Endothelial cell of umbilical vein (primary cell): ENCODE measurements at regions not wholly inside any gene's neighbourhood (a gene's known extent, or its start where the extent isn't known, plus 50 kb on each side); places are given as distances from the start of the nearest gene placed in this dataset.

Experiments
- BruUV-seq: library from RNA; stranded (reverse); fragments of 400-500 nt; replicated peaks from 2 replicates; lab custom pipeline; 2021; lab: Mats Ljungman, UMichigan
- CTCF ChIA-PET: fragments of 300-600, 350-600 bp; sonication (Branson Sonifier 250); formaldehyde crosslinking; loops from one replicate; lab custom pipeline; 2021; ENCODE audit warnings: antibody characterized with exemption, inconsistent platforms; lab: Charles Lee
- POLR2A ChIA-PET: fragments of 300-600, 350-600 bp; sonication (Branson Sonifier 250); formaldehyde crosslinking; loops from one replicate; lab custom pipeline; 2021; ENCODE audit warnings: antibody characterized with exemption, inconsistent platforms; lab: Charles Lee
- DNase-seq: peaks from one replicate; pipeline ENCODE4 v3.0.0-alpha.2; 2011; ENCODE audit warnings: low read depth, low spot score
- FAIRE-seq: peaks from 2 replicates; lab custom pipeline; 2011; peaks lifted over from hg19 to GRCh38; lab: Jason Lieb, UNC
- H2AFZ ChIP-seq: 2 replicates; pipeline ENCODE4 v1.6.0; 2012; ENCODE audit warnings: low read depth, low read length, control low read depth, inconsistent platforms
- H3K27ac ChIP-seq: 2 replicates; pipeline ENCODE4 v1.5.1; 2011; ENCODE audit warnings: low read depth, mild to moderate bottlenecking, control low read depth, low read length, moderate library complexity; ENCODE audit not compliant: insufficient read depth
- H3K27me3 ChIP-seq, 2 experiments: 2 replicates each; pipeline versions ENCODE4 v1.6.0 to v1.6.1; 2011; ENCODE audit warnings: low read length in 2 of 2, mixed read lengths in 1 of 2; ENCODE audit not compliant: control insufficient read depth in 2 of 2, insufficient read depth in 2 of 2
- H3K36me3 ChIP-seq, 2 experiments: 2 replicates in 1 of 2; 3 replicates in 1 of 2; pipeline ENCODE4 v1.5.1; 2011; ENCODE audit warnings: low read length in 2 of 2, mild to moderate bottlenecking in 1 of 2, moderate library complexity in 1 of 2; ENCODE audit not compliant: control insufficient read depth in 2 of 2, insufficient read depth in 2 of 2; ENCODE audit errors: extremely low read depth in 1 of 2
- H3K4me1 ChIP-seq: 3 replicates; pipeline ENCODE4 v1.5.1; 2011; ENCODE audit warnings: mild to moderate bottlenecking, low read length; ENCODE audit not compliant: control insufficient read depth, insufficient read depth; ENCODE audit errors: extremely low read depth
- H3K4me2 ChIP-seq: 2 replicates; pipeline ENCODE4 v1.6.1; 2011; ENCODE audit warnings: low read length, control low read depth, mixed read lengths; ENCODE audit not compliant: insufficient read depth
- H3K4me3 ChIP-seq, 3 experiments: fragments of 200-600 bp in 1 of 3; sonication (generic), shearing (Covaris generic) in 1 of 3; replicated peaks in 1 of 3; 2 replicates each; pipeline ENCODE4 v1.5.1; 2011 to 2016; ENCODE audit warnings: control low read depth in 3 of 3, low read length in 3 of 3, mild to moderate bottlenecking in 2 of 3, inconsistent platforms in 1 of 3, low read depth in 1 of 3, moderate library complexity in 1 of 3; ENCODE audit not compliant: insufficient read depth in 1 of 3
- H3K79me2 ChIP-seq: 2 replicates; pipeline ENCODE4 v1.6.0; 2012; ENCODE audit warnings: low read length, inconsistent platforms; ENCODE audit not compliant: control insufficient read depth, insufficient read depth
- H3K9ac ChIP-seq: replicated peaks from 2 replicates; pipeline ENCODE3; 2011; ENCODE audit warnings: low read length, control low read depth; ENCODE audit not compliant: insufficient read depth; ENCODE audit errors: extremely low read depth
- H3K9me1 ChIP-seq: replicated peaks from 3 replicates; pipeline ENCODE4 v1.6.0; 2011; ENCODE audit warnings: mild to moderate bottlenecking, low read length; ENCODE audit not compliant: control insufficient read depth, insufficient read depth; ENCODE audit errors: extremely low read depth
- H3K9me3 ChIP-seq: replicated peaks from 2 replicates; pipeline ENCODE4 v1.5.1; 2012; ENCODE audit warnings: low read length, inconsistent platforms; ENCODE audit not compliant: control insufficient read depth, insufficient read depth
- H4K20me1 ChIP-seq: replicated peaks from 2 replicates; pipeline ENCODE3; 2011; ENCODE audit warnings: mild to moderate bottlenecking, low read length; ENCODE audit not compliant: control insufficient read depth, insufficient read depth; ENCODE audit errors: extremely low read depth
- EZH2 ChIP-seq: IDR thresholded peaks from 2 replicates; pipeline ENCODE4 v1.6.1; 2012; ENCODE audit warnings: borderline replicate concordance, low read depth, mild to moderate bottlenecking, moderate library complexity, low read length, inconsistent platforms; ENCODE audit not compliant: severe bottlenecking
- FOS ChIP-seq: IDR thresholded peaks from 2 replicates; pipeline ENCODE4 v1.6.1; 2011; ENCODE audit warnings: mild to moderate bottlenecking, low read length, moderate library complexity, borderline replicate concordance; ENCODE audit not compliant: insufficient read depth
- GATA2 ChIP-seq: IDR thresholded peaks from 2 replicates; pipeline ENCODE4 v1.7.0; 2011; ENCODE audit warnings: low read depth, mild to moderate bottlenecking, moderate library complexity, mixed read lengths, low read length; ENCODE audit not compliant: insufficient read length, insufficient read depth
- JUN ChIP-seq: IDR thresholded peaks from 2 replicates; pipeline ENCODE4 v1.6.1; 2011; ENCODE audit warnings: borderline replicate concordance, low read depth; ENCODE audit not compliant: insufficient read length, insufficient read depth
- MYC ChIP-seq: IDR thresholded peaks from one replicate; pipeline ENCODE4 v1.6.1; 2011; ENCODE audit warnings: mild to moderate bottlenecking, low read depth, low read length
- POLR2A ChIP-seq: IDR thresholded peaks from 2 replicates; pipeline ENCODE4 v1.6.1; 2012; ENCODE audit warnings: low read depth, mild to moderate bottlenecking, control low read depth, low read length
- POLR2AphosphoS5 ChIP-seq: IDR thresholded peaks from 2 replicates; pipeline ENCODE4 v1.6.1; 2012; ENCODE audit warnings: low read depth, mild to moderate bottlenecking, control low read depth, low read length, moderate library complexity; ENCODE audit not compliant: insufficient read depth
- dilution Hi-C: fragments of 300-500 bp; cut with MboI; formaldehyde crosslinking; loops from one replicate; pipeline ENCODE4 v1.15.0; 2019; ENCODE audit warnings: low sequenced_read_pairs; ENCODE audit not compliant: extremely low pct_ligation_motif_present
- intact Hi-C: fragments of 100-400 bp; cut with micrococcal nuclease; formaldehyde crosslinking; loops from one replicate; pipeline ENCODE4 v1.10.0; 2022
- TF ChIP-seq, protein P1 (sequence below): IDR thresholded peaks from 2 replicates; pipeline ENCODE4 v1.6.1; 2011; ENCODE audit not compliant: insufficient read depth, insufficient read length
- TF ChIP-seq, protein P2 (sequence below), 2 donors: IDR thresholded peaks; 1 replicate in 1 of 2; 2 replicates in 1 of 2; pipeline ENCODE4 v1.5.1; 2011; ENCODE audit warnings: low read length in 2 of 2, mild to moderate bottlenecking in 2 of 2, moderate library complexity in 2 of 2, control low read depth in 1 of 2, inconsistent platforms in 1 of 2, low read depth in 1 of 2; ENCODE audit not compliant: insufficient read depth in 1 of 2; ENCODE audit errors: extremely low read depth in 1 of 2

DNA sequence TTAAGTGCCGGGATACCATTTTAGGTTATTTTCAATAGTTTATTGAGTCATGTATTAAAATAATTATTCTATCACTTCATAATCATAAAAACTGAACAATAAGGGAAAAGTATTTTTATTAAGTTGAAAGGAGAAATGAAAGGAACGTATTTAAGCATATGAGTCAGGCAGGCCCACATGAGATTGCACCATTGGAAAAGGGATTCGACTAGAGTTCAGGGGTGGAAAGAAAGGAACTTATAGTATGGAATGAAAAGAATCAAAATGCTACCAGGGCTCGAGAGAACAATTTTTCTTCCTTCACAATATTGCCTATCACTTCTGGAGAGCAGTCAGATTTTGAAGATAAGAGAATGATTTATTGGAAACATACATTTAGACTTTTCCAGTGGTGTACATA, 516.5 kb upstream of the NETO1 start:
- intact Hi-C loops, result no loop called here
- DNase-seq (no peak), FAIRE-seq (no peak)
- H2AFZ ChIP-seq, result no peak overlapping the region
- no peak overlapping the region for H3K27ac ChIP-seq
- H3K9me3 ChIP-seq, result no peaks in the 10 kb centered on the region
- TF ChIP-seq POLR2AphosphoS5, result no peak
- CTCF ChIA-PET, result no interaction called here
- H3K4me2 ChIP-seq, result no peak overlapping the region
- dilution Hi-C loops, result no loop called here
- H3K79me2 ChIP-seq, result no peaks in the 10 kb centered on the region
- H3K9me1 ChIP-seq, result no peaks in the 10 kb centered on the region
- POLR2A ChIA-PET, result no interaction called here
- no peaks in the 10 kb centered on the region for H3K4me1 ChIP-seq
- H3K36me3 ChIP-seq, result no peaks in the 10 kb centered on the region
- no peak overlapping the region for H3K4me3 ChIP-seq
- no peaks in the 10 kb centered on the region for H3K27me3 ChIP-seq
- H4K20me1 ChIP-seq, result no peaks in the 10 kb centered on the region
- BruUV-seq, result no TSS peak
- no peak overlapping the region for H3K9ac ChIP-seq

DNA sequence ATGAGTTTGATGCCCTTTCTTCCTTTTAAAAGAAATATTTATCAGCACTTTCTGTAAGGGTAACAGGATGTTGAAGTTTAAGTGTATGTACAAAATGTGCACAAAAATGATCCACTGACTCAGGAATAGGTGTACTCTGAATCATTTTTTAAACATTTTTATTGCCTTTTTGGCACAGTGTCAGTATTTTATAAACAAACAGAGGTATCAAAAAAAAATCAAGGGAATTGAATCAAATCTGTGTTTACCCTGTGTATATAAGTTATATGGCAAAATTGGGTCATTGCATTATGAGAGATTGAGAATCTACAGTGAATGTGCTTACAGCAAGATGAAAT, 513.9 kb upstream of the NETO1 start:
- TF ChIP-seq, protein P1, sequence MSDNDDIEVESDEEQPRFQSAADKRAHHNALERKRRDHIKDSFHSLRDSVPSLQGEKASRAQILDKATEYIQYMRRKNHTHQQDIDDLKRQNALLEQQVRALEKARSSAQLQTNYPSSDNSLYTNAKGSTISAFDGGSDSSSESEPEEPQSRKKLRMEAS, result no peak
- TF ChIP-seq POLR2A (no peak), JUN (no peak), EZH2 (no peak), POLR2AphosphoS5 (no peak), MYC (no peak), FOS (no peak), GATA2 (no peak)
- TF ChIP-seq, protein P2, sequence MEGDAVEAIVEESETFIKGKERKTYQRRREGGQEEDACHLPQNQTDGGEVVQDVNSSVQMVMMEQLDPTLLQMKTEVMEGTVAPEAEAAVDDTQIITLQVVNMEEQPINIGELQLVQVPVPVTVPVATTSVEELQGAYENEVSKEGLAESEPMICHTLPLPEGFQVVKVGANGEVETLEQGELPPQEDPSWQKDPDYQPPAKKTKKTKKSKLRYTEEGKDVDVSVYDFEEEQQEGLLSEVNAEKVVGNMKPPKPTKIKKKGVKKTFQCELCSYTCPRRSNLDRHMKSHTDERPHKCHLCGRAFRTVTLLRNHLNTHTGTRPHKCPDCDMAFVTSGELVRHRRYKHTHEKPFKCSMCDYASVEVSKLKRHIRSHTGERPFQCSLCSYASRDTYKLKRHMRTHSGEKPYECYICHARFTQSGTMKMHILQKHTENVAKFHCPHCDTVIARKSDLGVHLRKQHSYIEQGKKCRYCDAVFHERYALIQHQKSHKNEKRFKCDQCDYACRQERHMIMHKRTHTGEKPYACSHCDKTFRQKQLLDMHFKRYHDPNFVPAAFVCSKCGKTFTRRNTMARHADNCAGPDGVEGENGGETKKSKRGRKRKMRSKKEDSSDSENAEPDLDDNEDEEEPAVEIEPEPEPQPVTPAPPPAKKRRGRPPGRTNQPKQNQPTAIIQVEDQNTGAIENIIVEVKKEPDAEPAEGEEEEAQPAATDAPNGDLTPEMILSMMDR (IDR thresholded peaks at IDR 0.05; ENCODE audit: extremely low read depth in 1 of 2, insufficient read depth in 1 of 2, low read depth in 1 of 2, low read length in 2 of 2), result no peak
- Histone ChIP-seq H3K4me2 (no peak overlapping the region), H3K4me1 (no peaks in the 10 kb centered on the region), H3K27me3 (no peaks in the 10 kb centered on the region), H3K9ac (no peak overlapping the region), H3K9me3 (no peaks in the 10 kb centered on the region), H2AFZ (no peak overlapping the region), H3K79me2 (no peaks in the 10 kb centered on the region), H3K9me1 (no peaks in the 10 kb centered on the region), H4K20me1 (no peaks in the 10 kb centered on the region), H3K36me3 (no peaks in the 10 kb centered on the region), H3K27ac (no peak overlapping the region), H3K4me3 (no peak overlapping the region)
- BruUV-seq, result no TSS peak
- dilution Hi-C loops (no loop called here), intact Hi-C loops (no loop called here)
- FAIRE-seq, result no peak
- CTCF ChIA-PET, result no interaction called here
- POLR2A ChIA-PET, result no interaction called here
- no peak for DNase-seq
